IPS-NIHi7 (cell line): ENCODE measurements at regions not wholly inside any gene's neighbourhood (a gene's known extent, or its start where the extent isn't known, plus 50 kb on each side); places are given as distances from the start of the nearest gene placed in this dataset.

Source experiments
- DNase-seq: peaks from one replicate; pipeline ENCODE4 v3.0.0; 2012; ENCODE audit warnings: mixed read lengths; ENCODE audit errors: extremely low spot score

GRCh38 chr10:131708225-131708880 lies 192.5 kb upstream of the PPP2R2D start:
- DNase-seq, result no peak

- no peak for DNase-seq
These were observed 190.5 kb upstream of the PPP2R2D start for GRCh38 chr10:131710142-131710861.

- no peak for DNase-seq
These were observed 178.7 kb upstream of the PPP2R2D start for GRCh38 chr10:131722121-131722520.

- no peak for DNase-seq
These were observed 178.1 kb upstream of the PPP2R2D start for GRCh38 chr10:131722525-131723264.

DNA sequence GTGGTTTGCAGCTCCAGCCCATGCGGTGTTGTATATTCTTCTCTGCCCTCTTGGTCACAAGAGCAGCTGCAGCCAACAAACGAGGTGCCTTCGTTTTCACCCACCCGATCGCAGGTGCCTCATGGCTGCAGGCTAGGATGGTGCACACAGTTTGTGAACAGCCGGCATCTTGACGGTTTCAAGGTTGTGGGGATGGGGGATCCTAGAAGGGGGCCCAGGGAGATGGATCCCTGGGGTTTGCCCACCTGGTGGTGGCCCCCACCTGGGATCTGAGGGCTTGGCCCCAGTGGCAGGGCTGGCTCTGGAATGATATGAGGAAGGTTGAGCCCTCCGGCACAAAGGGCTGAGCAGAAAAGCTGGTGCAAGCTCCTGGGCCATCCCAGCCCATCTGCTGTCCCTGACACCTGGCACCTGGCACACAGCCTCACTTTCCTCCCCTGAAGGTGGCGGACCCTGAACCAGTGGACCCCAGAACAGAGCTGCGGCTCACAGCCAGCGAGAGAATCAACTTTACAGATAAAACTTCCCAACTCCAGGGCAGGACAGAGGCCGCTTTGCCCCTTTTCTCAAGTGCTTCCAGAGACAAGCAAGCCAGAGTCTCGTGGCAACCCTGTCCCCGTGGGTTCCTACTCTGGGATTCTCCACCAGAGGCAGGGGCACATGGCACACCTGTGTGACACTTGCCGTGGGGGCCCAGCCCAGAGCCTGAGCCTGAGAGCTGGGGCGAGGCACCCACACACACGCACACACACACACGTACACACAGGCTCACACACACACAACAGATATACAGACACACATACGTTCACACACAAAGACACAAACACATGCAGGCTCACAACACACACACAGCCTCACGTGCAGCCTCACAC lies 177.3 kb upstream of the PPP2R2D start:
- no peak for DNase-seq

DNA sequence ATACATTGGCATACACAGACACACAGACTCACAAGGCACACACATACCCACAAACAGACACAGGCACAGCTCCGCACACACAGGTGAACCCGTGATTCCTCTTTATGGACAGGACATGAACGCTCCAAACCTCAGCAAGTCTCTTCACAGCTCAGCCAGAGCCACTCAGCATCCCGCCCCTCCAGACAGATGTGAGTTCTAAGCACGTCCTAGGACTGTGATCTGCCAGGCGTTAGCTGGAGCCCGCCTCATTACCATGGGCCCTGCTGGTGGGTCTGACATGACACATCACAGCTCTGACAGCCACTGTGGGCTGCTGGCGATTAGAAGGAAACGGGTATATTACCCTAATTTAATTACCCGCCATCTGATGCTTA lies 176.7 kb upstream of the PPP2R2D start:
- no peak for DNase-seq

- DNase-seq, result no peak
These were observed 175.8 kb upstream of the PPP2R2D start for GRCh38 chr10:131724891-131725580.

DNA sequence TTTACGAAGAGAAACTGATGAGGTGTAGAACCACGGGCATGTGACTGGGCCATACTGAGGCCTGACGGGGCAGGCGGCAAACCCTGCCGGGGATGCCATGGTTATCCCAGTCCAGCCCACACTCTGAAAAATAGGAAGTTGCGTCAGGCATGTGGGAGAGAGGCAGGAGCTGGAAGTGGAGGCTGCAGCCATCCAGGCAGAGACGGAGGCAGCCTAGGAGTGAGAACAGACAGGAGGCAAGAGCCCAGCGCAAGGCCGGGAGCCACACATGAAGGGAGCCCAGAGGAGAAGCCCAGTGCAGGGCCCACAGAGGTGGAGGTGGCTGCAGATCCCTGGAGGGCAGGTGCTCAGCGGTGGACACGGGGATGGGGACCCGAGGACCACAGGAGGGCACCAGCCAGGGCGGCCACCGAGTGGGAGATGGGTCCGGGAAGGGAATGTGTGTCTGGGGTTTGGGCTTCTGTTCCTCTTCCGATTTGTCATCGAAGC lies 175.2 kb upstream of the PPP2R2D start:
- DNase-seq, result no peak

DNA sequence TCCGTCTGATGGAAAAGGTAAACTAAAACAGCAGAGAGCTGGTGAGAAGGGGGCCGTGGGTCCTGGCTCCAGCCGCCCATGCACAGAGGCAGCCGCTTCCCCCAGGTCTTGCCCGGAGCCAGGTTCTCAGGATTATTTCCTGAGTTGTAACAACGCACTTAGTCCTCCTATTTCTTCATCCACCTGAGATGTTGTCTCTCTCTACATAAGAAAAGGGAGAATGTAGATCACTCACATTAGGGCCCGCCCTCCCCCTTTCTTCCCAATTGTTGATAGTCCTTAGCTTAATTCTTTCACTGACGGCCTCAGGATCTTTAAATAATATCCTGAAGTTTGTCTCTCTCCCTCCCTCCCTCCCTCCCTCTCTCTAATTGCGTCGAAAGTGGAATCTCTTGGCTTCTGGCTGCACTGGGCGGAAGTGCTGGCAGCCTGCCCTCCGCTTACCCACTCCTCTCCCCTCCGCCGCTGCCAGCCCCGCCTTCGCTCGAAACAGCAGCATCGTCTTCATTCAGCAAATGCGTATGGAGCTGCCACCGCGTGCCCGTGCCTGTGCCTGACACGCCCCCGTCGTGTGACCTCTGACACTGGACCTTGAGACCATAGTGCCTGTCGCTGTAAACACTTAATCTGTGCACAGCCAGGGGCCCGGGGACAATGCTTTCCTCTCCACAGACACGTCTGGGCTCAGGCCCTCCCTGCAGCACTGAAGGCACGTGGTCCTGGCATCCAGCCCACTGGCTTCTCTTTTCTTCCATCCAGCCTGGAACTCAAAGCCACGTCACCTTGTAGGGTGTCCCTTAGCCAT lies 174.5 kb upstream of the PPP2R2D start:
- DNase-seq, result peak; percentile 63

GRCh38 chr10:131726967-131727366 lies 173.8 kb upstream of the PPP2R2D start:
- DNase-seq, result peak; percentile 10

DNA sequence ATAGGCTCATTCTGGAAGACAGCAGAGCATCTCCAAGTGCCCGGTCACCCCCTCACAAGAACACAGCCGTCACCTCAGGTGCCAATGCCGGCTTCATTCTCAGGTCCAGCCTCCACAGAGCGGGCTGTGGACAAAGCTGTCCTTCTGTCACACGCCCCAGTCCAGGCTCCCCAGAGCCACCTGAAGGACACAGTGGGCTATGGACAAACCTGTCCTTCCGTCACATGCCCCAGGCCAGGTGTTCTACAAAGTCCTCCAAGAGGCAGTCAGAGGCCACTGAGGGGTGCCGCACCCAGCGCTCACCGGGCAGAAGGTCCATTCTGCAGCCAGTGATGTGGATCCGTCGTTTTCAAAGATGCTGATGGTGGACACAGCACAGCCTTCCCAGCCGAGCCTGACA lies 173.2 kb upstream of the PPP2R2D start:
- DNase-seq, result no peak

DNA sequence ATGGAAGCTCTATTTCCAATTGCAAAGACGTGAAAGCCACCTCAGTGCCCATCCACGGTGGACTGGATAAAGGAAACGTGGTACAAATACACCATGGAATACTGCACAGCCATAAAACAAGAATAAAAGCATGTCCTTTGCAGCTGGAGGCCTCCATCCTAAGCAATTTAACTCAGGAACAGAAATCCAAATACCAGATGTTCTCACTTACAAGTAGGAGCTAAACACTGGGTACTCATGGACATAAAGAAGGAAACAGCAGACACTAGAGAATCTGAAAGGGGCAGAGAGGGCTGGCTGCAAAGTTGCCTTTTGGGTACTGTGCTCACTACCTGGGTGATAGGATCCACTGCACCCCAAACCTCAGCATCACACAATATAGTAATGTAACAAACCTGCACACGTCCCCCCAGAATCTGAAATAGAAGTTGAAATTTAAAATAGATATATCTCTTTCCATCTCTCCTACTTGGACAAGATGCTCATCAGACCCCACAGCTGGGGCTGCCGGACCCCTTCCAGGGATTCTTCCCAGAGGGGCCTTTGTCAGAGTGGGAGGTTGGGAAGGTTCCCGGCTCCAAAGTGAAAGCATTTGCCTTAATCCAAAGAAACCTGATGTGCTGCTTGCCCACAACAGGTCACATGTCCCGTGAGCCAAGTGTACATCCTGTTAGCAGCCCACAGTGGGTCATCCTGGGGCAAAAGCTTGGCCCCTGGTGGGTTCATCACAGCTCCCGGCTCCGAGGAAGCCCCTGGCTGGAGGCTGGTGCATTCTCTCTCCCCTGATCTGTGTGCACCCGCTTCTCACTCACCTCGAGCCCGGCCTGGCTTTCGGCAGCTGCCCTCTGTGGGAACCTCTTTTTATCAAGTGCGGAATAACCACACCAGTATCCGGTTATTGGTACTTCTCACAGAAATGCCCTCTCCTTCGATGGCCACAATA lies 172.3 kb upstream of the PPP2R2D start:
- peak; percentile 7 for DNase-seq

GRCh38 chr10:131729361-131729760 lies 171.4 kb upstream of the PPP2R2D start:
- DNase-seq, result peak; percentile 7

GRCh38 chr10:131729938-131730660 lies 170.7 kb upstream of the PPP2R2D start:
- no peak for DNase-seq

DNA sequence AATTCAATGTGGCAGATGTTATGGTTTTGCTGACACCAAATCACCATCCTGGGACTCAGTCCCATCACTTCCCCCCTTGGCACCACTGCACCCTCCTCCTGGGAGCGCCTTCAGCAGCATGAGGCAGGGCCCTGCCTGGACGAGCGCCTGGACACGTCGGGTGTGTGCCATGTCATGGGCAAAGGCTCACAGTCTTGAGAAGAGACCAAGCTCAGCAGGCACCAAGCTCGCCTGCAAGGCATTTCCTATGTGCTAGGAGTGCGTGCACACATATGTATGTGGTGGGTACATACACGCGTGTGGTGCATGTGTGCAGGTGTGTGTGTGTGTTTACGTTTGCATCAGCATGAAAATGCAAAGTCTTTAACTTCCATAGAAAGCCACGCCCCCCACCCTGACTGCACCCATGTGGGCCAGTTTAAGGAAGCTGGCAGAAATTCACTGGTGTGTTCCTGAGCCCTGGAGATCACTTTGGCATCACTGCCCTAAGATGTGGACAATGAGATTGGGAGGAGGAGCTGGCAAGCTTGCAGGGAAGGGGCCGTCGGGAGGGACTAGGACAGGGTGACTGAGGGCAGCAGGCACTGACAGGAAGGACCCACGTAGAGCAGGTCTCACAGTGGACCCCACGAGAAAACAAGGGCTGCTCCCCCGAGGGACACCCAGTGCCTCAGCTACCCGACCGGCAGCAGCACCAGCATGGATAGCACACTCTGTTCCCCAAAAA lies 169.9 kb upstream of the PPP2R2D start:
- peak; percentile 3 for DNase-seq

- no peak for DNase-seq
These were observed 168.8 kb upstream of the PPP2R2D start for GRCh38 chr10:131731780-131732630.

DNA sequence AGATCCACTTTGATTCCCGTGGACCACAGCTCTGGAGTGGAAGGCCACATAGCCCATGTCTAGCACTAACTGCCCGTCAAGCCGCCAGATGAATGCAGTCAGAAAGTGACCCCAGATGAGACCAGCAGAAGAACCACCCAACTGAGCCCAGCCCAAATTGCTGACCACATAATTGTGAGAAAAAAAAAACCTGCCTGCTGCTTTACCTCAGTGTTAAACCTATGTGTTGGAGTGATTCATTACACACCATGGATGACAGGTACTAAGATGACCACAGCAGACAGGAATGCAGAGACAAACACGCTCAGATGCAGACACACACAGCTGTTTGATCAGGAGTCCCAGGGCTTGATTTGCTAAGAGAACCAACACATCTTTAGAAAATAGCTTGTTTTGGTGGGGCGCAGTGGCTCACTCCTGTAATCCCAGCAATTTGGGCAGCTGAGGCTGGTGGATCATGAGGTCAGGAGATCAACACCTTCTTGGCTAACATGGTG lies 168.1 kb upstream of the PPP2R2D start:
- no peak for DNase-seq
